Lower lobe of right lung (tissue), 2 donors: ENCODE measurements at regions not wholly inside any gene's neighbourhood (a gene's known extent, or its start where the extent isn't known, plus 50 kb on each side); places are given as distances from the start of the nearest gene placed in this dataset.
A peak's percentile ranks its signal among the peaks of the same experiment; 100 is the strongest.

ENCODE experiments used
- ATAC-seq, 2 donors: fragments of 200-7000 bp; cut with Tn5 transposase; one replicate each; pipeline ENCODE4 v1.9.1; 2020 to 2022; ENCODE audit warnings: mild to moderate bottlenecking in 2 of 2, moderate library complexity in 2 of 2
- DNase-seq: peaks from one replicate; pipeline ENCODE4 v3.0.0-alpha.2; 2020
- H3K27ac ChIP-seq: fragments of 200-600 bp; one replicate; pipeline ENCODE4 v1.8.0; 2022
- H3K27me3 ChIP-seq: fragments of 200-600 bp; one replicate; pipeline ENCODE4 v1.8.0; 2022; ENCODE audit warnings: low read depth
- H3K36me3 ChIP-seq: fragments of 200-600 bp; one replicate; pipeline ENCODE4 v1.8.0; 2022; ENCODE audit warnings: mild to moderate bottlenecking
- H3K4me1 ChIP-seq: fragments of 200-600 bp; one replicate; pipeline ENCODE4 v1.8.0; 2022
- H3K4me3 ChIP-seq: fragments of 200-600 bp; one replicate; pipeline ENCODE4 v1.8.0; 2022; ENCODE audit warnings: mild to moderate bottlenecking
- H3K9me3 ChIP-seq: fragments of 200-600 bp; one replicate; pipeline ENCODE4 v1.8.0; 2022
- intact Hi-C: fragments of 100-400 bp; cut with DNase I; formaldehyde crosslinking; loops from one replicate; pipeline ENCODE4 v1.11.0; 2022
- TF ChIP-seq, protein P1 (sequence below): fragments of 200-600 bp; IDR thresholded peaks from one replicate; pipeline ENCODE4 v1.8.0; 2022; ENCODE audit warnings: antibody characterized with exemption, mild to moderate bottlenecking
- donor health status: DM: no; HTN: yes; CAD: no; lungs with severe emphysema.

DNA sequence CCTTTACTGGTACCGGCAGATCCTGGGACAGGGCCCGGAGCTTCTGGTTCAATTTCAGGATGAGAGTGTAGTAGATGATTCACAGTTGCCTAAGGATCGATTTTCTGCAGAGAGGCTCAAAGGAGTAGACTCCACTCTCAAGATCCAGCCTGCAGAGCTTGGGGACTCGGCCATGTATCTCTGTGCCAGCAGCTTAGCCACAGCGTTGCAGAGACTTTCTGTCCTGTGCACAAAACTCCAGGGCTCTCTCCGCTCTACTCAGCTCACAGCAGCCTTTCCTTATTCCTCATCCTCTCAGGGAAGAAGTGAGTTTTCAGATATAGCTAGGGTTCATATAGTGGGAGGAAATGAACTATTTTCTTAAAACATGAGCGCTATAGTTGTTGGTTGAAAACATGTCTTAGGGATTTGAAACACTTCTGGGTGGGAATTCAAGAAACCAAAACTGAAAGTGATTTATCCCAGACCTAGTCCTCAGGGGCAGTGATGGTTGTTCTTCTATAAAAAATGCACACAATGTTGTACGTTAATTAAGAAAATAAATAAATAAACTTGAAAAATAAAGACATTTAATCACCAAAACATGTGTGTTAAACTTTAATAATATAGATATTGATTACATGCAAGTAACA is 150.2 kb upstream of the PRSS58 start:
- Histone ChIP-seq H3K4me3 (peak overlapping the region; percentile 17), H3K27ac (no peak overlapping the region), H3K9me3 (no peaks in the 10 kb centered on the region), H3K4me1 (no peaks in the 10 kb centered on the region), H3K27me3 (no peaks in the 10 kb centered on the region), H3K36me3 (no peaks in the 10 kb centered on the region)
- ATAC-seq, result no peak
- intact Hi-C loops, result no loop called here
- DNase-seq, result no peak
- TF ChIP-seq, protein P1, sequence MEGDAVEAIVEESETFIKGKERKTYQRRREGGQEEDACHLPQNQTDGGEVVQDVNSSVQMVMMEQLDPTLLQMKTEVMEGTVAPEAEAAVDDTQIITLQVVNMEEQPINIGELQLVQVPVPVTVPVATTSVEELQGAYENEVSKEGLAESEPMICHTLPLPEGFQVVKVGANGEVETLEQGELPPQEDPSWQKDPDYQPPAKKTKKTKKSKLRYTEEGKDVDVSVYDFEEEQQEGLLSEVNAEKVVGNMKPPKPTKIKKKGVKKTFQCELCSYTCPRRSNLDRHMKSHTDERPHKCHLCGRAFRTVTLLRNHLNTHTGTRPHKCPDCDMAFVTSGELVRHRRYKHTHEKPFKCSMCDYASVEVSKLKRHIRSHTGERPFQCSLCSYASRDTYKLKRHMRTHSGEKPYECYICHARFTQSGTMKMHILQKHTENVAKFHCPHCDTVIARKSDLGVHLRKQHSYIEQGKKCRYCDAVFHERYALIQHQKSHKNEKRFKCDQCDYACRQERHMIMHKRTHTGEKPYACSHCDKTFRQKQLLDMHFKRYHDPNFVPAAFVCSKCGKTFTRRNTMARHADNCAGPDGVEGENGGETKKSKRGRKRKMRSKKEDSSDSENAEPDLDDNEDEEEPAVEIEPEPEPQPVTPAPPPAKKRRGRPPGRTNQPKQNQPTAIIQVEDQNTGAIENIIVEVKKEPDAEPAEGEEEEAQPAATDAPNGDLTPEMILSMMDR, result no peak

DNA sequence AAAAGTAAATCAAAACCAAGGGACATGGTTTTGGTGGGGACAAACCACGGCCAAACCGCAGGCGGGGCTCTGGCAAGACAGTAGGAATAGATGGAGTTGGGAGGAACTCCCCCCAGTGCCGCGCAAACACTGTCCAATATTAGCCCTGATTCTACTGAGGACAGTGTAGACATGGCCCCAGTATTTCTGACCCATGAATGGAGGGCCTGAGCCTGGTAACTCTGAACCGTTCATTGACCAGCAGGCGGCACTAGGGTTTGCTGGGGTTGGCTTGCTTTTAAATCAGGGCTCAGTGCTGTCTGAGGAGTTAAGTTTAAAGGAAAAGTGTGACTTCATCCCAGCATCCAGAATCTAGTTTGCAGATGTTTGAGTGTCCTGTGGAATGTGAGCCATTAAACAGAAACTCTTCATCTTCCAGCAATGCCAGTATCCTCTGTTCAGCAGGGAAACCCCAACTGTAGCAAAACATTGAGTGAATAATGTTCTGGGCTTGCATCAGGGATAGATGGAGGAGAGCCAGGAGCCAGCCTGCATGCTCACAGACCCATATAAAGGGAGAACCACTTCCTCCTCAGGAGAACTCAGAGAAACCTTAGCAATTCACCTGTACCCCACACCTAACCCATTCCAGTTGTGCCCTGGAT is 147.4 kb upstream of the PRSS58 start:
- Histone ChIP-seq H3K27ac (no peak overlapping the region), H3K36me3 (no peaks in the 10 kb centered on the region), H3K4me1 (no peaks in the 10 kb centered on the region), H3K27me3 (no peaks in the 10 kb centered on the region), H3K4me3 (no peak overlapping the region), H3K9me3 (no peaks in the 10 kb centered on the region)
- no peak for ATAC-seq
- intact Hi-C loops, result no loop called here
- no peak for DNase-seq
- TF ChIP-seq, protein P1, result no peak

DNA sequence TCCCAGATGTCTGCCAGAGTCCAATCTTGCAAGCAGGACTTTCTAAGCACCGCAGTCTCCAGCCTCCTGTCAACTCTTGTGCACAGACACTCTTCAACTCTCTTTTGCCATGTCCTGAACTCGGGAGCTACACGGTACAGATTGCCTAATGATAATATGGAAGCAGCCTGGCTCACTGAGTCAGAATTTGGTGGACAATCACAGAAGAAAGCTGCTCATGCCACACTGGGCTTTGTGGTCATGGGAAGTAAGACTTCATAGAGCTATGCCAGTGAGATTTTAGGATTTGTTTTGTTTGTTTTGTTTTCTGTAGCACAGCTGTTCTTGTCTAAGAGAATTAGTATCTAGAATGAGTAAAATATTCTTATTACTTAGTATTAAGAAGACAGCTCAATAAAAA is 144.1 kb upstream of the PRSS58 start:
- Histone ChIP-seq H3K4me3 (no peak overlapping the region), H3K27ac (no peak overlapping the region), H3K4me1 (no peaks in the 10 kb centered on the region), H3K36me3 (no peaks in the 10 kb centered on the region), H3K27me3 (no peaks in the 10 kb centered on the region), H3K9me3 (no peaks in the 10 kb centered on the region)
- intact Hi-C loops, result no loop called here
- TF ChIP-seq, protein P1, result no peak
- DNase-seq (no peak), ATAC-seq (no peak)

DNA sequence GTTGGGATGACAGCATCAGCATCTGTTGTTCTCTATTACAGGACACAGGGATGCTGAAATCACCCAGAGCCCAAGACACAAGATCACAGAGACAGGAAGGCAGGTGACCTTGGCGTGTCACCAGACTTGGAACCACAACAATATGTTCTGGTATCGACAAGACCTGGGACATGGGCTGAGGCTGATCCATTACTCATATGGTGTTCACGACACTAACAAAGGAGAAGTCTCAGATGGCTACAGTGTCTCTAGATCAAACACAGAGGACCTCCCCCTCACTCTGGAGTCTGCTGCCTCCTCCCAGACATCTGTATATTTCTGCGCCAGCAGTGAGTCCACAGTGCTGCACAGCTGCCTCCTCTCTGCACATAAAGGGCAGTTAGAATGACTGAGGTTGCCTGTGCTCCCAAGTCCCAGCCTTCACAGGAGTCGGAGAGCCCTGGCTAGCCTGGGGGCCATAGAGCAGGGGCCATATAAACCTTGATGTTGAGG is 142.2 kb upstream of the PRSS58 start:
- Histone ChIP-seq H3K4me1 (no peaks in the 10 kb centered on the region), H3K36me3 (no peaks in the 10 kb centered on the region), H3K27me3 (no peaks in the 10 kb centered on the region), H3K4me3 (no peak overlapping the region), H3K27ac (no peak overlapping the region), H3K9me3 (no peaks in the 10 kb centered on the region)
- intact Hi-C loops, result no loop called here
- DNase-seq (no peak), ATAC-seq (no peak)
- TF ChIP-seq, protein P1, result no peak

DNA sequence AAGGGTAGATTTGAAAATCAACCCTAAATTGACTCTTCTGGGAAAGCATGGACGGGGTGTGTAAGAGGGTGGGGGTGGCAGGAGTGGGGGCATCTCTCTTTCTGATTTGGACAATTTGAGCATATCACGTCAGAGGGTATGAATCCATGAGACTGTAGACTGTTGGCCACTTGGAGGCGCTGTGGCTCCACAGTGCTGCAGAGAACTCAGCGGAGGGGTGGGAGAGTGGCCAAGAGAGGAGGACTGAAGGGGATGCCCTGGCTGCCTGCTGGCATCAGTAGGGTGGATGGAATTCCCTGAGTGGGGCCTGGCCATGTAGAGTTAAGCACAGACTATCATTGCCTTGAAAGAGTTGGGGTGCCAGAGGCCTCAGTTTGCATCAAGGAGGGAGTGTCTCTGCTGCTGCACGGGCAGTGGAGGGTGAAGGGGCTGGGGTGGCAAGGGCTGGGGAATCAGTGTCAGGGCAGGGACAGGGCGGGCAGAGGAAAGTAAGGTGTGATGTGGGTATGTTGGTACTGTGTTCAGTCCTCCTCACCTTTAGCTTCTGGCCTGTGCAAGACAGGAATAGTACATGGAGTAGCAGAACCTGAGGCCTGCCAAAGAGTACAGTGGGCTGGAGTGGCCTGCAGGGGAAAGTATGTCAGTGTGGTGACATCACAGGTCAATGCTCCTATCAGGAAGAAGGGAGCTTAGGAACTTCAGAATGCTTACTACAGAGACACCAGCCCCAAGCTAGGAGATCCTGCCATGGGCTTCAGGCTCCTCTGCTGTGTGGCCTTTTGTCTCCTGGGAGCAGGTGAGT is 133.5 kb upstream of the PRSS58 start:
- no peaks in the 10 kb centered on the region for H3K27me3 ChIP-seq
- H3K36me3 ChIP-seq, result no peaks in the 10 kb centered on the region
- H3K4me1 ChIP-seq, result no peaks in the 10 kb centered on the region
- TF ChIP-seq, protein P1, result no peak
- H3K9me3 ChIP-seq, result no peaks in the 10 kb centered on the region
- ATAC-seq (peak in 1 of 2 donors; percentile 36), DNase-seq (no peak)
- no peak overlapping the region for H3K27ac ChIP-seq
- intact Hi-C loops, result no loop called here
- H3K4me3 ChIP-seq, result no peak overlapping the region
